LoVo (cell line): ENCODE measurements at regions not wholly inside any gene's neighbourhood (a gene's known extent, or its start where the extent isn't known, plus 50 kb on each side); places are given as distances from the start of the nearest gene placed in this dataset.
"Not testable (repeated sequence)": the region's sequence is repeated elsewhere in the genome, so short reads cannot be mapped to it uniquely, and the experiment has no call there.

ENCODE experiments used
- DNase-seq: peaks from one replicate; pipeline ENCODE4 v3.0.0-alpha.2; 2016; ENCODE audit warnings: low spot score

GRCh38 chr2:121818546-121818945 is 63.1 kb downstream of the TSN start:
- no peak for DNase-seq

- no peak for DNase-seq
These were observed 64.4 kb downstream of the TSN start for GRCh38 chr2:121819846-121820245.

- no peak for DNase-seq
These were observed 66.2 kb downstream of the TSN start for GRCh38 chr2:121821476-121822158.

GRCh38 chr2:121824264-121824663 is 68.8 kb downstream of the TSN start:
- no peak for DNase-seq

GRCh38 chr2:121825003-121825950 is 69.8 kb downstream of the TSN start:
- no peak for DNase-seq

GRCh38 chr2:121826036-121826435 is 70.6 kb downstream of the TSN start:
- no peak for DNase-seq

- DNase-seq, result peak; percentile 9
These were observed 72.9 kb downstream of the TSN start for GRCh38 chr2:121828281-121828731.

GRCh38 chr2:121830809-121831208 is 75.4 kb downstream of the TSN start:
- DNase-seq, result no peak

- DNase-seq, result no peak
These were observed 76.4 kb downstream of the TSN start for GRCh38 chr2:121831841-121832240.

GRCh38 chr2:121832412-121833357 is 77.2 kb downstream of the TSN start:
- no peak for DNase-seq

- no peak for DNase-seq
These were observed 77.9 kb downstream of the TSN start for GRCh38 chr2:121833358-121833723.

GRCh38 chr2:121836611-121837010 is 81.2 kb downstream of the TSN start:
- no peak for DNase-seq

- no peak for DNase-seq
These were observed 82.1 kb downstream of the TSN start for GRCh38 chr2:121837591-121837990.

GRCh38 chr2:121838551-121838950 is 83.1 kb downstream of the TSN start:
- no peak for DNase-seq

- no peak for DNase-seq
These were observed 84.1 kb downstream of the TSN start for GRCh38 chr2:121839584-121839983.

GRCh38 chr2:121849236-121849635 is 93.8 kb downstream of the TSN start:
- no peak for DNase-seq

GRCh38 chr2:121853149-121853548 is 97.7 kb downstream of the TSN start:
- not testable (repeated sequence) for DNase-seq

GRCh38 chr2:121855510-121855909 is 100.1 kb downstream of the TSN start:
- no peak for DNase-seq

- DNase-seq, result no peak
These were observed 100.9 kb downstream of the TSN start for GRCh38 chr2:121856360-121856759.

GRCh38 chr2:121858369-121858768 is 102.9 kb downstream of the TSN start:
- DNase-seq, result no peak

- no peak for DNase-seq
These were observed 103.4 kb downstream of the TSN start for GRCh38 chr2:121858847-121859246.
